ENCODE measurements at regions not wholly inside any gene's neighbourhood (a gene's known extent, or its start where the extent isn't known, plus 50 kb on each side); places are given as distances from the start of the nearest gene placed in this dataset.
"Not testable (repeated sequence)": the region's sequence is repeated elsewhere in the genome, so short reads cannot be mapped to it uniquely, and the experiment has no call there.

DNA sequence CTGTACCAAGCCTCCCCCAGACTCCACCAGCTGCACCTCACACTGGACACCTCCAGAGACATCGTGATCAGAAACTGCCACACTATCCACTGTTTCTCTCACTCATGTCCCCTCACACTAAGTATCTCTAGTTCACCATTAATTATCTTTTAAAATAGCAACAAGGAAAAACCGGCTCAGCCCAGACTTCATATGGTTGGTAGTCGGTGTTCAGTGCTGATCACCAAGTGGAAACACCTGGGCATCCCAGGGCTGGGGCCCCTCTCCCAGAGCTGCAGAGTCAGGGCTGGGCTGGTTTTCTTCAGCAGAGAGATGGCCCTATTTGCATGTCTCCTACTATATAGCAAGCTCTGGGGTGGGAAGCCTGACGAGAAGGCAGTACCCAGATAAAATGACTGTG lies 1140.0 kb downstream of the TMEM121 start:
- H3K4me3 ChIP-seq = no peak overlapping the region
- H3K27ac ChIP-seq = no peak overlapping the region
- H3K4me2 ChIP-seq = no peak overlapping the region
- H3K9me3 ChIP-seq = peaks cover 9% of the 10 kb centered on the region; the same call in 1 of the 3 replicates
- ChIA-PET CTCF (interaction anchor here (0.9 kb wide), 1 partner anchor 16 kb away, joined by 3 read pairs; no protein-coding TSS in a partner anchor), POLR2A (no interaction called here)
- FAIRE-seq (no peak), DNase-seq (ENCODE audit: low read depth in 1 of 2, low spot score in 1 of 2) (no peak), ATAC-seq (no peak)
- no peaks in the 10 kb centered on the region for H3K4me1 ChIP-seq
- no peak for TF ChIP-seq TP53 (CRISPR knock-in tag; IDR thresholded peaks at IDR 0.05)
- TF ChIP-seq RFX5 (IDR thresholded peaks at IDR 0.05) = no peak
- TF ChIP-seq CHD2 (IDR thresholded peaks at IDR 0.05; ENCODE audit: low read length, partially characterized antibody) = no peak
- 23% methylated on average over 4 of the region's 4 CpGs for WGBS (ENCODE audit: missing lambda C conversion rate)

DNA sequence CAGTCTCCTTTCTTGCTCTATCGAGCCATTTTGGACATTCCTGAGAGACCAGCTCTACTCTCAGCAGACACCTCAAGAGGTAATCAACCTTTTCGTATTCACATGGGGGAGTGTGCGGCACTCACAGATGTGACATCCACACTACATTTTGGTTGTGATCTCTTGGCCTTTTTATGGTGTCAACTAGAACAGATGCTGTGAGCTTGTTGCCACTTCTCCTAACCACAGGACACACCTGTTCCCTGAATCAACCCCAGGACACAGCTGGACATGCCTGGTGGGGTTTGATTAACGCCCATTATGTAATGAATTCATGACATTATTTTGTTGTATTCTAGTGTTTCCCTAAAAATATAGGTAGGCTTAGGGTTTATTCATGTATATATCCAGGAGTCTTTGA lies 1143.6 kb downstream of the TMEM121 start:
- WGBS (ENCODE audit: missing lambda C conversion rate) = 43% methylated on average over 4 of the region's 4 CpGs
- POLR2A ChIA-PET = no interaction called here
- CTCF ChIA-PET = no interaction called here

DNA sequence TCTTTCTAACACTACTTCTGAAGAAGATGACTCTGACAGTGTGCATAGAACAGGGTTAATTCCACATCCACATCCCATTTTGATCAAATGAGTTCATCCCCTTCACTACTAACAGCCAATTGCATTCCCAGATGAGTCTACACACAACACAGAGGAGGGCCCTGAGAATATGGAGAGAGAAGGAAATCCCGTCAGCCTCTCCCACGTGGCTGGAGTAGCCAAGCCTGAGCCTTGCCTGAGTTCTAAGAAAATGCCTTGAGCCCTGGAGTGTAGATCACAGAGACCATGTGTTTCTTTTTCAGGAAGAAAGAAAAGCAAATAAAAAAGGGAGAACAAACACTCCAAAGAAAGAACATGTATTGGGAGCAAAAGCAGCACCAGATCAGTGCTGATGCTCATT lies 1147.7 kb downstream of the TMEM121 start:
- H3K4me1 ChIP-seq; H3K9me3 ChIP-seq; ATAC-seq; H3K4me2 ChIP-seq; H3K27ac ChIP-seq; H3K4me3 ChIP-seq; FAIRE-seq; DNase-seq (ENCODE audit: low read depth in 1 of 2, low spot score in 1 of 2); POLR2A ChIA-PET; CTCF ChIA-PET: not testable (repeated sequence)
- 8% methylated on average over 2 of the region's 2 CpGs for WGBS (ENCODE audit: missing lambda C conversion rate)

More for the DNA sequence above, 1143.6 kb downstream of the TMEM121 start:
- ATAC-seq (no peak), DNase-seq (ENCODE audit: low read depth in 1 of 2, low spot score in 1 of 2) (no peak), FAIRE-seq (no peak)
- Histone ChIP-seq H3K4me2 (no peak overlapping the region), H3K9me3 (peaks cover 3% of the 10 kb centered on the region; the same call in 1 of the 3 replicates), H3K4me3 (no peak overlapping the region), H3K4me1 (no peaks in the 10 kb centered on the region), H3K27ac (no peak overlapping the region)
- TF ChIP-seq, protein P1, sequence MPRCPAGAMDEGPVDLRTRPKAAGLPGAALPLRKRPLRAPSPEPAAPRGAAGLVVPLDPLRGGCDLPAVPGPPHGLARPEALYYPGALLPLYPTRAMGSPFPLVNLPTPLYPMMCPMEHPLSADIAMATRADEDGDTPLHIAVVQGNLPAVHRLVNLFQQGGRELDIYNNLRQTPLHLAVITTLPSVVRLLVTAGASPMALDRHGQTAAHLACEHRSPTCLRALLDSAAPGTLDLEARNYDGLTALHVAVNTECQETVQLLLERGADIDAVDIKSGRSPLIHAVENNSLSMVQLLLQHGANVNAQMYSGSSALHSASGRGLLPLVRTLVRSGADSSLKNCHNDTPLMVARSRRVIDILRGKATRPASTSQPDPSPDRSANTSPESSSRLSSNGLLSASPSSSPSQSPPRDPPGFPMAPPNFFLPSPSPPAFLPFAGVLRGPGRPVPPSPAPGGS (IDR thresholded peaks at IDR 0.05) = no peak
- no peak for TF ChIP-seq ZFP36 (IDR thresholded peaks at IDR 0.05; ENCODE audit: borderline replicate concordance, partially characterized antibody)
- TF ChIP-seq, protein P2, sequence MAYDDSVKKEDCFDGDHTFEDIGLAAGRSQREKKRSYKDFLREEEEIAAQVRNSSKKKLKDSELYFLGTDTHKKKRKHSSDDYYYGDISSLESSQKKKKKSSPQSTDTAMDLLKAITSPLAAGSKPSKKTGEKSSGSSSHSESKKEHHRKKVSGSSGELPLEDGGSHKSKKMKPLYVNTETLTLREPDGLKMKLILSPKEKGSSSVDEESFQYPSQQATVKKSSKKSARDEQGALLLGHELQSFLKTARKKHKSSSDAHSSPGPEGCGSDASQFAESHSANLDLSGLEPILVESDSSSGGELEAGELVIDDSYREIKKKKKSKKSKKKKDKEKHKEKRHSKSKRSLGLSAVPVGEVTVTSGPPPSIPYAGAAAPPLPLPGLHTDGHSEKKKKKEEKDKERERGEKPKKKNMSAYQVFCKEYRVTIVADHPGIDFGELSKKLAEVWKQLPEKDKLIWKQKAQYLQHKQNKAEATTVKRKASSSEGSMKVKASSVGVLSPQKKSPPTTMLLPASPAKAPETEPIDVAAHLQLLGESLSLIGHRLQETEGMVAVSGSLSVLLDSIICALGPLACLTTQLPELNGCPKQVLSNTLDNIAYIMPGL (CRISPR knock-in tag; IDR thresholded peaks at IDR 0.05; ENCODE audit: borderline replicate concordance) = no peak
- TF ChIP-seq, protein P3, sequence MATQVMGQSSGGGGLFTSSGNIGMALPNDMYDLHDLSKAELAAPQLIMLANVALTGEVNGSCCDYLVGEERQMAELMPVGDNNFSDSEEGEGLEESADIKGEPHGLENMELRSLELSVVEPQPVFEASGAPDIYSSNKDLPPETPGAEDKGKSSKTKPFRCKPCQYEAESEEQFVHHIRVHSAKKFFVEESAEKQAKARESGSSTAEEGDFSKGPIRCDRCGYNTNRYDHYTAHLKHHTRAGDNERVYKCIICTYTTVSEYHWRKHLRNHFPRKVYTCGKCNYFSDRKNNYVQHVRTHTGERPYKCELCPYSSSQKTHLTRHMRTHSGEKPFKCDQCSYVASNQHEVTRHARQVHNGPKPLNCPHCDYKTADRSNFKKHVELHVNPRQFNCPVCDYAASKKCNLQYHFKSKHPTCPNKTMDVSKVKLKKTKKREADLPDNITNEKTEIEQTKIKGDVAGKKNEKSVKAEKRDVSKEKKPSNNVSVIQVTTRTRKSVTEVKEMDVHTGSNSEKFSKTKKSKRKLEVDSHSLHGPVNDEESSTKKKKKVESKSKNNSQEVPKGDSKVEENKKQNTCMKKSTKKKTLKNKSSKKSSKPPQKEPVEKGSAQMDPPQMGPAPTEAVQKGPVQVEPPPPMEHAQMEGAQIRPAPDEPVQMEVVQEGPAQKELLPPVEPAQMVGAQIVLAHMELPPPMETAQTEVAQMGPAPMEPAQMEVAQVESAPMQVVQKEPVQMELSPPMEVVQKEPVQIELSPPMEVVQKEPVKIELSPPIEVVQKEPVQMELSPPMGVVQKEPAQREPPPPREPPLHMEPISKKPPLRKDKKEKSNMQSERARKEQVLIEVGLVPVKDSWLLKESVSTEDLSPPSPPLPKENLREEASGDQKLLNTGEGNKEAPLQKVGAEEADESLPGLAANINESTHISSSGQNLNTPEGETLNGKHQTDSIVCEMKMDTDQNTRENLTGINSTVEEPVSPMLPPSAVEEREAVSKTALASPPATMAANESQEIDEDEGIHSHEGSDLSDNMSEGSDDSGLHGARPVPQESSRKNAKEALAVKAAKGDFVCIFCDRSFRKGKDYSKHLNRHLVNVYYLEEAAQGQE (IDR thresholded peaks at IDR 0.05) = no peak
- no peak for TF ChIP-seq POLR2AphosphoS2 (conservative IDR thresholded peaks at IDR 0.05; ENCODE audit: low read length)
- TF ChIP-seq EHMT2 (IDR thresholded peaks at IDR 0.05; ENCODE audit: low read depth) = no peak
- no peak for TF ChIP-seq RNF2 (IDR thresholded peaks at IDR 0.05; ENCODE audit: borderline replicate concordance, low read depth)
- TF ChIP-seq RFX5 (IDR thresholded peaks at IDR 0.05) = no peak
- no peak for TF ChIP-seq NPAS2 (CRISPR knock-in tag; IDR thresholded peaks at IDR 0.05; ENCODE audit: borderline replicate concordance)
- TF ChIP-seq TP53 (CRISPR knock-in tag; IDR thresholded peaks at IDR 0.05) = no peak
- TF ChIP-seq, protein P4, sequence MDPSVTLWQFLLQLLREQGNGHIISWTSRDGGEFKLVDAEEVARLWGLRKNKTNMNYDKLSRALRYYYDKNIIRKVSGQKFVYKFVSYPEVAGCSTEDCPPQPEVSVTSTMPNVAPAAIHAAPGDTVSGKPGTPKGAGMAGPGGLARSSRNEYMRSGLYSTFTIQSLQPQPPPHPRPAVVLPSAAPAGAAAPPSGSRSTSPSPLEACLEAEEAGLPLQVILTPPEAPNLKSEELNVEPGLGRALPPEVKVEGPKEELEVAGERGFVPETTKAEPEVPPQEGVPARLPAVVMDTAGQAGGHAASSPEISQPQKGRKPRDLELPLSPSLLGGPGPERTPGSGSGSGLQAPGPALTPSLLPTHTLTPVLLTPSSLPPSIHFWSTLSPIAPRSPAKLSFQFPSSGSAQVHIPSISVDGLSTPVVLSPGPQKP (IDR thresholded peaks at IDR 0.05; ENCODE audit: low read depth, low read length) = no peak
- TF ChIP-seq, protein P5, sequence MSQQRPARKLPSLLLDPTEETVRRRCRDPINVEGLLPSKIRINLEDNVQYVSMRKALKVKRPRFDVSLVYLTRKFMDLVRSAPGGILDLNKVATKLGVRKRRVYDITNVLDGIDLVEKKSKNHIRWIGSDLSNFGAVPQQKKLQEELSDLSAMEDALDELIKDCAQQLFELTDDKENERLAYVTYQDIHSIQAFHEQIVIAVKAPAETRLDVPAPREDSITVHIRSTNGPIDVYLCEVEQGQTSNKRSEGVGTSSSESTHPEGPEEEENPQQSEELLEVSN (IDR thresholded peaks at IDR 0.05; ENCODE audit: borderline replicate concordance, low read depth) = no peak
- TF ChIP-seq, protein P6, sequence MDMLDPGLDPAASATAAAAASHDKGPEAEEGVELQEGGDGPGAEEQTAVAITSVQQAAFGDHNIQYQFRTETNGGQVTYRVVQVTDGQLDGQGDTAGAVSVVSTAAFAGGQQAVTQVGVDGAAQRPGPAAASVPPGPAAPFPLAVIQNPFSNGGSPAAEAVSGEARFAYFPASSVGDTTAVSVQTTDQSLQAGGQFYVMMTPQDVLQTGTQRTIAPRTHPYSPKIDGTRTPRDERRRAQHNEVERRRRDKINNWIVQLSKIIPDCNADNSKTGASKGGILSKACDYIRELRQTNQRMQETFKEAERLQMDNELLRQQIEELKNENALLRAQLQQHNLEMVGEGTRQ (IDR thresholded peaks at IDR 0.05) = no peak
- no peak for TF ChIP-seq JUNB (IDR thresholded peaks at IDR 0.05)
- TF ChIP-seq, protein P7, sequence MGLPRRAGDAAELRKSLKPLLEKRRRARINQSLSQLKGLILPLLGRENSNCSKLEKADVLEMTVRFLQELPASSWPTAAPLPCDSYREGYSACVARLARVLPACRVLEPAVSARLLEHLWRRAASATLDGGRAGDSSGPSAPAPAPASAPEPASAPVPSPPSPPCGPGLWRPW (IDR thresholded peaks at IDR 0.05) = no peak
- no peak for TF ChIP-seq HOXB5 (CRISPR knock-in tag; IDR thresholded peaks at IDR 0.05)
- TF ChIP-seq FOSB (CRISPR knock-in tag; IDR thresholded peaks at IDR 0.05) = no peak
- TF ChIP-seq FOSL2 (IDR thresholded peaks at IDR 0.05) = no peak
- no peak for TF ChIP-seq FOSL2 (CRISPR knock-in tag; IDR thresholded peaks at IDR 0.05)

DNA sequence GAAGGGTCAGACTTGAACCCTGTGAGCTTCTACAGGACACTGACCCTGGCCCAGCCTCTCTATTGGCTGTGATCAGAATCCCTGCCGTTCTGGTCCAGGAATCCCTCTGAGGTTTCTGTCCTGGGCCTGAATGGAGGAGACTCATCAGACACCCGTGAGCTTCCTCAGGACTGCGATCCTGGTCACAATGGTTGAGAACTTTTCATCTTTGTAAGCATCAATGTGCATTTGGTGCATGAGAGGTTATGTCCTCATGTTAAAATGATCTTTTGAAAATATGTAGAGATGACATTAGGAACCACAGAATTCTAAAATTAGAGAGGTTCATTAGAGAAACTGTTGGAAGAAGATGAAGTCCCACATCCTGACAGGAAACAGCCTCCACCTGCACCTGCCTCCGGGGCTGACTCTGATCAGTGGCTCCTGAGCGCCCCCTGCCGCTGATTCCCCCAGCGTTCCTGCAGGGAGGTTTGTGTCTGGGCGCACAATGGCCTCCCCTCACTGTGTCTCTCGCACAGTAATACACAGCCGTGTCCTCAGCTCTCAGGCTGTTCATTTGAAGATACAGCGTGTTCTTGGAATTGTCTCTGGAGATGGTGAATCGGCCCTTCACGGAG lies 1148.2 kb downstream of the TMEM121 start:
- ATAC-seq; DNase-seq (ENCODE audit: low read depth in 1 of 2, low spot score in 1 of 2); H3K9me3 ChIP-seq; H3K4me3 ChIP-seq; H3K27ac ChIP-seq; H3K4me1 ChIP-seq; FAIRE-seq; H3K4me2 ChIP-seq; POLR2A ChIA-PET: not testable (repeated sequence)
- 26% methylated on average over 11 of the region's 13 CpGs for WGBS (ENCODE audit: missing lambda C conversion rate)
- CTCF ChIA-PET = interaction anchor here (1.0 kb wide), 1 partner anchor 11 kb away, joined by 3 read pairs; no protein-coding TSS in a partner anchor
